ENCODE measurements at regions not wholly inside any gene's neighbourhood (a gene's known extent, or its start where the extent isn't known, plus 50 kb on each side); places are given as distances from the start of the nearest gene placed in this dataset.

DNA sequence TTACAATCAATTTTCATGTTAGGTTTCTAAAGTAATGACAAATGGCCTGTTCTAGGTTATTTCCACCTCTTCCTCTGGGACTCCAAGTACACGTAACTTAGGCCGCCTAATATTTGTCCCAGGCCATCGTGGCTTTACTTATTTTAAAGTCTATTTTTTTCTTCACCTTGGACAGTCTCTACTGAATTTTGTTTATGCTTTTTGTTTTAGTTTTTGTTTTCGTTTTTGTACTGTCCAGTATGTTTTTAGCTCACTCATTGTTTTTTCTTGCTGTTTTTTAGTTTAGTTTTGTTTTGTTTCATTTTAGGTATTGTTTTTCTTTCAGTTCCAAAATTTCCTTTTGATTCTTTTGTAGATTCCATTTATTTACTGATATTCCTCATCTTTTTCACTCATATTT, 187.7 kb upstream of the RNPC3 start:
- TF ChIP-seq, protein P1, sequence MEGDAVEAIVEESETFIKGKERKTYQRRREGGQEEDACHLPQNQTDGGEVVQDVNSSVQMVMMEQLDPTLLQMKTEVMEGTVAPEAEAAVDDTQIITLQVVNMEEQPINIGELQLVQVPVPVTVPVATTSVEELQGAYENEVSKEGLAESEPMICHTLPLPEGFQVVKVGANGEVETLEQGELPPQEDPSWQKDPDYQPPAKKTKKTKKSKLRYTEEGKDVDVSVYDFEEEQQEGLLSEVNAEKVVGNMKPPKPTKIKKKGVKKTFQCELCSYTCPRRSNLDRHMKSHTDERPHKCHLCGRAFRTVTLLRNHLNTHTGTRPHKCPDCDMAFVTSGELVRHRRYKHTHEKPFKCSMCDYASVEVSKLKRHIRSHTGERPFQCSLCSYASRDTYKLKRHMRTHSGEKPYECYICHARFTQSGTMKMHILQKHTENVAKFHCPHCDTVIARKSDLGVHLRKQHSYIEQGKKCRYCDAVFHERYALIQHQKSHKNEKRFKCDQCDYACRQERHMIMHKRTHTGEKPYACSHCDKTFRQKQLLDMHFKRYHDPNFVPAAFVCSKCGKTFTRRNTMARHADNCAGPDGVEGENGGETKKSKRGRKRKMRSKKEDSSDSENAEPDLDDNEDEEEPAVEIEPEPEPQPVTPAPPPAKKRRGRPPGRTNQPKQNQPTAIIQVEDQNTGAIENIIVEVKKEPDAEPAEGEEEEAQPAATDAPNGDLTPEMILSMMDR (IDR thresholded peaks at IDR 0.05), result no peak
- no peak for TF ChIP-seq POLR2A (IDR thresholded peaks at IDR 0.05)

Data from Peyer's patch (tissue), 4 donors.